GM18519 (cell line): ENCODE measurements at regions not wholly inside any gene's neighbourhood (a gene's known extent, or its start where the extent isn't known, plus 50 kb on each side); places are given as distances from the start of the nearest gene placed in this dataset.

Experiments used
- ATAC-seq: cut with Tn5 transposase; IDR thresholded peaks from one replicate; pipeline ENCODE4 v1.9.1; 2021; ENCODE audit warnings: mild to moderate bottlenecking, moderate library complexity; ENCODE audit not compliant: unreplicated experiment, low FRiP score

- no peak for ATAC-seq
These were observed 121.6 kb downstream of the NTMT2 start for GRCh38 chr1:170267317-170267716.

- ATAC-seq, result no peak
These were observed 125.8 kb downstream of the NTMT2 start for GRCh38 chr1:170271430-170272161.

- ATAC-seq, result no peak
These were observed 127.8 kb downstream of the NTMT2 start for GRCh38 chr1:170273291-170274130.

- ATAC-seq, result no peak
These were observed 128.4 kb downstream of the NTMT2 start for GRCh38 chr1:170274131-170274501.

- no peak for ATAC-seq
These were observed 132.2 kb downstream of the NTMT2 start for GRCh38 chr1:170277985-170278384.

GRCh38 chr1:170284016-170284415, 138.3 kb downstream of the NTMT2 start:
- ATAC-seq, result no peak

GRCh38 chr1:170284512-170284911, 138.8 kb downstream of the NTMT2 start:
- no peak for ATAC-seq

- ATAC-seq, result no peak
These were observed 139.2 kb downstream of the NTMT2 start for GRCh38 chr1:170284951-170285350.

GRCh38 chr1:170288155-170288554, 142.4 kb downstream of the NTMT2 start:
- ATAC-seq, result no peak

- no peak for ATAC-seq
These were observed 144.5 kb downstream of the NTMT2 start for GRCh38 chr1:170290276-170290675.

- no peak for ATAC-seq
These were observed 145.2 kb downstream of the NTMT2 start for GRCh38 chr1:170290991-170291390.

GRCh38 chr1:170291516-170291915, 145.8 kb downstream of the NTMT2 start:
- no peak for ATAC-seq

GRCh38 chr1:170296211-170296610, 150.5 kb downstream of the NTMT2 start:
- no peak for ATAC-seq

GRCh38 chr1:170296642-170297041, 150.9 kb downstream of the NTMT2 start:
- no peak for ATAC-seq

GRCh38 chr1:170301596-170301995, 155.8 kb downstream of the NTMT2 start:
- ATAC-seq, result no peak

GRCh38 chr1:170303034-170303433, 157.3 kb downstream of the NTMT2 start:
- ATAC-seq, result no peak

GRCh38 chr1:170305777-170306512, 160.2 kb downstream of the NTMT2 start:
- no peak for ATAC-seq

- ATAC-seq, result no peak
These were observed 160.8 kb downstream of the NTMT2 start for GRCh38 chr1:170306513-170306910.

- no peak for ATAC-seq
These were observed 161.2 kb downstream of the NTMT2 start for GRCh38 chr1:170306948-170307347.

GRCh38 chr1:170307426-170307825, 161.7 kb downstream of the NTMT2 start:
- no peak for ATAC-seq

GRCh38 chr1:170309389-170310013, 163.7 kb downstream of the NTMT2 start:
- no peak for ATAC-seq
